ENCODE measurements at regions not wholly inside any gene's neighbourhood (a gene's known extent, or its start where the extent isn't known, plus 50 kb on each side); places are given as distances from the start of the nearest gene placed in this dataset.

DNA sequence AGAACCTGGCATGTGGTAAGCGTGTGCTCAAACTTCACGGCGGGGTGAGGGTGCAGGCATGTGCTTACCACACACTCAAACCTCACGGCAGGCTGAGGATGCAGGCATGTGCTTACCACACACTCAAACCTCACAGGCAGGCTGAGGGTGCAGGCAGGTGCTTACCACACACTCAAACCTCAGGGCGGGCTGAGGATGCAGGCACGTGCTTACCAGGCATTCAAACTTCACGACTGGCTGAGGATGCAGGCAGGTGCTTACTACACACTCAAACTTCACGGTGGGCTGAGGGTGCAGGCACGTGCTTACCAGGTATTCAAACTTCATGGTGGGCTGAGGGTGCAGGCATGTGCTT is 105.0 kb upstream of the ALKAL2 start:
- ATAC-seq: no peak
- H3K27ac ChIP-seq (ENCODE audit: low read length): no peak overlapping the region
- H3K27me3 ChIP-seq (ENCODE audit: low read length): no peaks in the 10 kb centered on the region
- intact Hi-C loops (cut with micrococcal nuclease): loop anchor here (5.0 kb wide), 1 partner anchor 44 kb away; no protein-coding TSS in a partner anchor
- no peaks in the 10 kb centered on the region for H3K79me2 ChIP-seq (ENCODE audit: low read length)
- no peaks in the 10 kb centered on the region for H3F3A ChIP-seq (ENCODE audit: low read length, unreplicated experiment)
- H3K9me3 ChIP-seq (ENCODE audit: low read length): no peaks in the 10 kb centered on the region
- no peak overlapping the region for H2AFZ ChIP-seq (ENCODE audit: low read length)
- ChIA-PET CTCF (no interaction called here), POLR2A (ENCODE audit: unreplicated experiment) (no interaction called here)
- no peak overlapping the region for H3K4me3 ChIP-seq (ENCODE audit: low read length)
- no peak overlapping the region for H3K4me2 ChIP-seq (ENCODE audit: low read length)
- no peaks in the 10 kb centered on the region for H3K9me2 ChIP-seq (replicated peaks; ENCODE audit: low read length)
- H4K20me1 ChIP-seq (ENCODE audit: low read length): no peaks in the 10 kb centered on the region
- DNase-seq: no peak
- TF ChIP-seq, protein P1, sequence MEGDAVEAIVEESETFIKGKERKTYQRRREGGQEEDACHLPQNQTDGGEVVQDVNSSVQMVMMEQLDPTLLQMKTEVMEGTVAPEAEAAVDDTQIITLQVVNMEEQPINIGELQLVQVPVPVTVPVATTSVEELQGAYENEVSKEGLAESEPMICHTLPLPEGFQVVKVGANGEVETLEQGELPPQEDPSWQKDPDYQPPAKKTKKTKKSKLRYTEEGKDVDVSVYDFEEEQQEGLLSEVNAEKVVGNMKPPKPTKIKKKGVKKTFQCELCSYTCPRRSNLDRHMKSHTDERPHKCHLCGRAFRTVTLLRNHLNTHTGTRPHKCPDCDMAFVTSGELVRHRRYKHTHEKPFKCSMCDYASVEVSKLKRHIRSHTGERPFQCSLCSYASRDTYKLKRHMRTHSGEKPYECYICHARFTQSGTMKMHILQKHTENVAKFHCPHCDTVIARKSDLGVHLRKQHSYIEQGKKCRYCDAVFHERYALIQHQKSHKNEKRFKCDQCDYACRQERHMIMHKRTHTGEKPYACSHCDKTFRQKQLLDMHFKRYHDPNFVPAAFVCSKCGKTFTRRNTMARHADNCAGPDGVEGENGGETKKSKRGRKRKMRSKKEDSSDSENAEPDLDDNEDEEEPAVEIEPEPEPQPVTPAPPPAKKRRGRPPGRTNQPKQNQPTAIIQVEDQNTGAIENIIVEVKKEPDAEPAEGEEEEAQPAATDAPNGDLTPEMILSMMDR (conservative IDR thresholded peaks at IDR 0.05; ENCODE audit: low read depth, low read length): no peak
- TF ChIP-seq EZH2 (IDR thresholded peaks at IDR 0.05; ENCODE audit: low read length, unreplicated experiment) (no peak), EZH2phosphoT487 (IDR thresholded peaks at IDR 0.05; ENCODE audit: borderline replicate concordance, low read length) (no peak)
- no peak overlapping the region for H3K9ac ChIP-seq (ENCODE audit: low read length)
- BruUV-seq (replicated peaks): no TSS peak
- H3K4me1 ChIP-seq (ENCODE audit: insufficient read depth, low read length): peaks cover 28% of the 10 kb centered on the region
- H3K36me3 ChIP-seq (ENCODE audit: low read depth, low read length): no peaks in the 10 kb centered on the region

DNA sequence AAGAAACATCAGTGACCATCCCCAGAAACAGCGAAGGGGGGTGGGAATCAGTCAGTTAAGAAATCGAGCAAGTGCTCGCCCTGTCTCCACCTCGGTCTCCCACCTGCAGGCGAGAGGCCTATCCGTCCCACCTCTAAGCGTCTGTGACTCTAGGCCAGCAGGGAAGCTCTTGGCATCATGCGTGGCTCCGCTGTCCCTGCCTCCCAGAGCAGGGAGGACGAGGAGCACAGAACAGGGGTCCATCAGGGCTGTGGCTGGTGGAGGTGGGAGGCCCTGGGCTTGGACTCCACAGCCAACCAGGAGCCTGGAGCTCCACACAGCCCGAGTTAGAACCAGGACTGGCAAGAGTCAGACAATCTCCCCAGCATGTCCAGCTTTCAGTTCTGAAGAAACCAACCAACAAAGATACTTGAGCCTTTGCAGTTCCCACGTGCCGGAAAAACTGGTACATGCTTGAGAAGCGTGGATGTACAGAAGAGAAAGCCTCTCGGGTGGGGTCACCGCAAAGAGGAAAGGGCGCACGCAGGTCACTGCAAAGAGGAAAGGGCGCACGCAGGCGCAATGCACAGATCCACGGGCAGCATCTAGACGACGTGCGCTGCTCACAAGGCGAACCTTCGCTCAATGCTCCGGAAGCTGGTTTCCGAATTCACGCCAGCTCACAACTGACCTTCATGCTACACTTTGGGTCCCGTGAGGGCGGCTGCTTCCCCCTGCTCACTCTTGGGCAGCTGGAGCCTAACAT is 104.5 kb upstream of the ALKAL2 start:
- 0 out of 2 replicates have a peak overlapping the region, but pooled peaks have one; percentile 19 for H3K4me2 ChIP-seq (ENCODE audit: low read length)
- peaks cover 28% of the 10 kb centered on the region for H3K4me1 ChIP-seq (ENCODE audit: insufficient read depth, low read length)

More for the DNA sequence above, 104.5 kb upstream of the ALKAL2 start:
- TF ChIP-seq, protein P1 (conservative IDR thresholded peaks at IDR 0.05; ENCODE audit: low read depth, low read length): no peak
- TF ChIP-seq EZH2phosphoT487 (IDR thresholded peaks at IDR 0.05; ENCODE audit: borderline replicate concordance, low read length) (no peak), EZH2 (IDR thresholded peaks at IDR 0.05; ENCODE audit: low read length, unreplicated experiment) (no peak)
- no peaks in the 10 kb centered on the region for H3F3A ChIP-seq (ENCODE audit: low read length, unreplicated experiment)
- H2AFZ ChIP-seq (ENCODE audit: low read length): no peak overlapping the region
- no peaks in the 10 kb centered on the region for H4K20me1 ChIP-seq (ENCODE audit: low read length)
- no peak overlapping the region for H3K4me3 ChIP-seq (ENCODE audit: low read length)
- no TSS peak for BruUV-seq (replicated peaks)
- ATAC-seq: no peak
- no peaks in the 10 kb centered on the region for H3K36me3 ChIP-seq (ENCODE audit: low read depth, low read length)
- CTCF ChIA-PET: no interaction called here
- no peaks in the 10 kb centered on the region for H3K9me2 ChIP-seq (replicated peaks; ENCODE audit: low read length)
- intact Hi-C loops (cut with micrococcal nuclease): loop anchor here (5.0 kb wide), 1 partner anchor 45 kb away; no protein-coding TSS in a partner anchor
- no peaks in the 10 kb centered on the region for H3K27me3 ChIP-seq (ENCODE audit: low read length)
- no peak overlapping the region for H3K27ac ChIP-seq (ENCODE audit: low read length)
- no peaks in the 10 kb centered on the region for H3K9me3 ChIP-seq (ENCODE audit: low read length)
- no peak overlapping the region for H3K9ac ChIP-seq (ENCODE audit: low read length)
- DNase-seq: no peak
- POLR2A ChIA-PET (ENCODE audit: unreplicated experiment): no interaction called here
- no peaks in the 10 kb centered on the region for H3K79me2 ChIP-seq (ENCODE audit: low read length)

Measured in PC-3 (cell line).